ENCODE measurements at regions not wholly inside any gene's neighbourhood (a gene's known extent, or its start where the extent isn't known, plus 50 kb on each side); places are given as distances from the start of the nearest gene placed in this dataset.

DNA sequence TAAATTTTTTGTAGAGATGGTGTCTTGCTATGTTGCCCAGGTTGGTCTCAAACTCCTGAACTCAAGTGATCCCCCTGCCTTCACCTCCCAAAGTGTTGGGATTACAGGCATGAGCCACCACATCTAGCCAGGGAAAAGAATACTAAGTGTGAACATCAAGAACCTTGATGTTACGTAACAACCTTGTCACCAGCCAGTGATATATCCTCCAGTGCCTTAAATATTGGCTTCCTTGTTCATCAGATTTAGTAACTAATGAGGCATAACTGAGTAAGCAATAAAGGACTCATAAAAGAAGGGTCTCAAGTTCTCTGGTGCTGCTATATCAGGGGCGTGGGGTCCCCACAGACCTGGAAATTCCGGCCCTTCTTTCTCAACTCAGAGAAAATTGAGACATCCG, 60.5 kb upstream of the ENPEP start:
- TF ChIP-seq SALL2 (tag by site-specific recombination; IDR thresholded peaks at IDR 0.05; ENCODE audit: borderline replicate concordance) (no peak), ZNF658 (tag by site-specific recombination; IDR thresholded peaks at IDR 0.05) (no peak), ZNF302 (tag by site-specific recombination; IDR thresholded peaks at IDR 0.05; ENCODE audit: low read depth) (no peak)
